ENCODE measurements at regions not wholly inside any gene's neighbourhood (a gene's known extent, or its start where the extent isn't known, plus 50 kb on each side); places are given as distances from the start of the nearest gene placed in this dataset.

DNA sequence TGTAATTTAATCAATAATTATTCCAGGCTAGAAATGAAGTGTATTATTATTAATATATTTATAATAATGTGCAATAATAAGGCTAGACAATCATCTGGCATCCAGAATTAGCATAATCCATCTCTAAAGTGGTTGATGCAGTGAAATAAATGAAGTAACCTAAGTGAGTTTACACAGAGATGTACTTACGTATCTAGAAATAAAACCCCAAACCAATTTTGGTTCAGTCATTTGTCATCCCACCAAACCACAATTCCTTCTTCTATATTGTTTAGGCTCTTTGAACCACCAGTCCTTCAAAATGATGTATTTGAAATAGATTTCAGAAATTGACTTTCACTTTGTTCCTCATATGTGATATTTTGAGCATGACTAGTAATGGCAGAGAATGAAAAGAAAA lies 247.6 kb upstream of the MIR17HG start:
- H3K27me3 ChIP-seq (ENCODE audit: low read depth), result no peaks in the 10 kb centered on the region
- H3K4me3 ChIP-seq, result no peak overlapping the region
- no peaks in the 10 kb centered on the region for H3K4me1 ChIP-seq
- H3K9me3 ChIP-seq, result no peaks in the 10 kb centered on the region
- no peaks in the 10 kb centered on the region for H3K36me3 ChIP-seq
- intact Hi-C loops (cut with DNase I), result no loop called here
- no peak for ATAC-seq
- no peak overlapping the region for H3K27ac ChIP-seq
- TF ChIP-seq, protein P1, sequence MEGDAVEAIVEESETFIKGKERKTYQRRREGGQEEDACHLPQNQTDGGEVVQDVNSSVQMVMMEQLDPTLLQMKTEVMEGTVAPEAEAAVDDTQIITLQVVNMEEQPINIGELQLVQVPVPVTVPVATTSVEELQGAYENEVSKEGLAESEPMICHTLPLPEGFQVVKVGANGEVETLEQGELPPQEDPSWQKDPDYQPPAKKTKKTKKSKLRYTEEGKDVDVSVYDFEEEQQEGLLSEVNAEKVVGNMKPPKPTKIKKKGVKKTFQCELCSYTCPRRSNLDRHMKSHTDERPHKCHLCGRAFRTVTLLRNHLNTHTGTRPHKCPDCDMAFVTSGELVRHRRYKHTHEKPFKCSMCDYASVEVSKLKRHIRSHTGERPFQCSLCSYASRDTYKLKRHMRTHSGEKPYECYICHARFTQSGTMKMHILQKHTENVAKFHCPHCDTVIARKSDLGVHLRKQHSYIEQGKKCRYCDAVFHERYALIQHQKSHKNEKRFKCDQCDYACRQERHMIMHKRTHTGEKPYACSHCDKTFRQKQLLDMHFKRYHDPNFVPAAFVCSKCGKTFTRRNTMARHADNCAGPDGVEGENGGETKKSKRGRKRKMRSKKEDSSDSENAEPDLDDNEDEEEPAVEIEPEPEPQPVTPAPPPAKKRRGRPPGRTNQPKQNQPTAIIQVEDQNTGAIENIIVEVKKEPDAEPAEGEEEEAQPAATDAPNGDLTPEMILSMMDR (IDR thresholded peaks at IDR 0.05), result no peak
- no peak for DNase-seq

DNA sequence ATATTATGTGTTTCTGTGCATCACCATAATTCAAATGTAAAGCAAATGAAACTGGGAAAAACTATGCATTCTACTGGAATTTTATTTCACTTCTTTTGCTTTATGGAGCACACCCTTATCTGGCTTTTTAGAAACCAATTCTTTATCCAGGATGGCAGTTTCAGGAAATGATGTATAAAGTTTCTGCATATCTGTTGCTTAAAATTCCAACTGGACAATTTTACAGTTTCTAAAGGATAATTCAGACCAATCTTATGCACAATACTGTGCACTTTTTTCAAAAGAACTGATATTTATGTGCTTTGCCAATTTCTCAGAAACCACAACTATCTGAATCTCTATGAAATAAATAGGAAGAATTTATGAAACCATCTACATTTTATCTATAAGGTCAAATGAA lies 246.5 kb upstream of the MIR17HG start:
- DNase-seq (no peak), ATAC-seq (no peak)
- intact Hi-C loops (cut with DNase I), result no loop called here
- no peaks in the 10 kb centered on the region for H3K36me3 ChIP-seq
- no peaks in the 10 kb centered on the region for H3K27me3 ChIP-seq (ENCODE audit: low read depth)
- H3K4me1 ChIP-seq, result no peaks in the 10 kb centered on the region
- no peaks in the 10 kb centered on the region for H3K9me3 ChIP-seq
- TF ChIP-seq, protein P1 (IDR thresholded peaks at IDR 0.05), result no peak
- H3K27ac ChIP-seq, result no peak overlapping the region
- no peak overlapping the region for H3K4me3 ChIP-seq

DNA sequence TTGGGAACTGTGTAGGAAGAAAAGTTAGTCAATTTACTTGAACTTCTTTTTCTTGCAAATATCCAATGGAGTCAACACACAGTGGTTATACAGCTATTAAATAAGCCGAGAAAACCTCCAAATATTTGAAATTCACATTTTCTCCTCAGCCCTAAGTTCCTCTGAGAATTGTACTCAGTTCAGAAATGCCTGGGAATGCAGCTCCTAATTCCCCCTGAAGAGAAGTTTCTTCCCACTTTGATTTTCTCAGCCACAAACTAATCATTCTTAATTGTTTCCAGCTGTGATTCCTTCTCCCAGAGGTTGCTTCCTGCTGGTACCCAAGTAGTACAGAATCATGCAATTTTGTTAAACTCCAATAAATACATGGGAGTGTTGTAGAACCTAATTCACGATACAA lies 246.1 kb upstream of the MIR17HG start:
- TF ChIP-seq, protein P1 (IDR thresholded peaks at IDR 0.05), result no peak
- no peak overlapping the region for H3K4me3 ChIP-seq
- ATAC-seq, result no peak
- intact Hi-C loops (cut with DNase I), result no loop called here
- H3K4me1 ChIP-seq, result no peaks in the 10 kb centered on the region
- no peaks in the 10 kb centered on the region for H3K36me3 ChIP-seq
- no peak for DNase-seq
- no peaks in the 10 kb centered on the region for H3K9me3 ChIP-seq
- no peak overlapping the region for H3K27ac ChIP-seq
- no peaks in the 10 kb centered on the region for H3K27me3 ChIP-seq (ENCODE audit: low read depth)

DNA sequence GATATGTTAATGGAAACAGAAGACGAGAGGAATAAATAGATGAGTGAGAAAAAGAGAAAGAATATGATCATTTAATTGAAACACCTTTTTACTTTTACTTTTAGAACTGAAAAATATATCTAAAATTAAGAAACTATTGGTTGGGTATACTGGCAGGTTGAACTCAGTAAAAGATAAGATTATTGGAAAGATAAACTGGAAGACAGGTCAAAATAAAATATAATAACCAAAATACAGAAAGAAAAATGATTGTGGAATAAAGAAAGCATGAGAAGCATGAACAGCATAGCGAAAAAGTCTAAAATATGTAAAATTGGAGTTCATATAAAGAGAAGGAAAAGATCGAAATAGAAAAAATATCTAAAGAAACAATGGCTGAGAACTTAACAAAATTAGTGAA lies 242.2 kb upstream of the MIR17HG start:
- H3K9me3 ChIP-seq, result no peaks in the 10 kb centered on the region
- ATAC-seq, result no peak
- intact Hi-C loops (cut with DNase I), result no loop called here
- TF ChIP-seq, protein P1 (IDR thresholded peaks at IDR 0.05), result no peak
- H3K4me1 ChIP-seq, result no peaks in the 10 kb centered on the region
- DNase-seq, result no peak
- no peak overlapping the region for H3K4me3 ChIP-seq
- H3K27ac ChIP-seq, result no peak overlapping the region
- H3K27me3 ChIP-seq (ENCODE audit: low read depth), result no peaks in the 10 kb centered on the region
- H3K36me3 ChIP-seq, result no peaks in the 10 kb centered on the region

DNA sequence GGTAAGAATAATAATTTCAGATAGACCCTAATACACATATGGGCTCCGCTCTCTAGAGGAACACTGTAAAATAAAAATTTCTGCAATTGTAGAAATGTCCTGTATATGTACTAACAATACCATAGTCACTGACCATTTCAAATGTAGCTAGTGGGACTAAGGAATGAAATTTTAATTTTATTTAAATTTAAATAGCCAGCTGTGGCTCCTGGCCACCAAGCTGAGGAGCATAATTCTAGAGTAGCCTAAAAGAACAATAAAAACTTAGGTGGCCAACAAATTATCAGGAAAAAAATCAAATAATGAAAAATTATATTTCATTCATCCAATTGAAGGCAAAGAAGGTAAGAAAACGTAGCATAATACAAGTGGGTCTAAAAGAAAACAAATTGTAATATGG lies 240.9 kb upstream of the MIR17HG start:
- Histone ChIP-seq H3K9me3 (no peaks in the 10 kb centered on the region), H3K4me3 (no peak overlapping the region), H3K27me3 (ENCODE audit: low read depth) (no peaks in the 10 kb centered on the region), H3K27ac (no peak overlapping the region), H3K4me1 (no peaks in the 10 kb centered on the region), H3K36me3 (no peaks in the 10 kb centered on the region)
- TF ChIP-seq, protein P1 (IDR thresholded peaks at IDR 0.05), result no peak
- no peak for DNase-seq
- no peak for ATAC-seq
- intact Hi-C loops (cut with DNase I), result no loop called here

DNA sequence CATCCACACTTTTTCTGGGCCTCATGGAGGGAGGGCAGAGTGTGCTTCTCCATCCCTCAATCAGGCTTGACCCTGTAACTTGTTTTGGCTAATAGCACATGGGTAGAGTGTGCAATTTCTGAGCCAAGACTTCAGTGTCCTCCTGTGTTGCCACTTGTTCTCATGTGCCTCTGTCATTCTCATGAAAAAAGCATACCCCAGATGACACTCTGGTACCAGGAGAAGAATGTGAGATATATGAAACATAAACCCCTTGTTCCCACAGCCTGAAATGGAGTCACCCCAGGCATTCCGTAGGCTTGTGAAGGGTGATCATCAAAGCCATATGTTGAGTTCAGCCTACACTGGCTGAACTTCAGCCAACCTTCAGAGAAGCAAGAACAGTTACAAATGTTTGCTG lies 239.2 kb upstream of the MIR17HG start:
- H3K9me3 ChIP-seq, result no peaks in the 10 kb centered on the region
- no peaks in the 10 kb centered on the region for H3K36me3 ChIP-seq
- H3K4me1 ChIP-seq, result no peaks in the 10 kb centered on the region
- TF ChIP-seq, protein P1 (IDR thresholded peaks at IDR 0.05), result no peak
- intact Hi-C loops (cut with DNase I), result no loop called here
- DNase-seq (no peak), ATAC-seq (no peak)
- no peak overlapping the region for H3K4me3 ChIP-seq
- no peak overlapping the region for H3K27ac ChIP-seq
- H3K27me3 ChIP-seq (ENCODE audit: low read depth), result no peaks in the 10 kb centered on the region

All from lower lobe of right lung (tissue), 2 donors.